ENCODE measurements at regions not wholly inside any gene's neighbourhood (a gene's known extent, or its start where the extent isn't known, plus 50 kb on each side); places are given as distances from the start of the nearest gene placed in this dataset.
"Not testable (repeated sequence)": the region's sequence is repeated elsewhere in the genome, so short reads cannot be mapped to it uniquely, and the experiment has no call there.

DNA sequence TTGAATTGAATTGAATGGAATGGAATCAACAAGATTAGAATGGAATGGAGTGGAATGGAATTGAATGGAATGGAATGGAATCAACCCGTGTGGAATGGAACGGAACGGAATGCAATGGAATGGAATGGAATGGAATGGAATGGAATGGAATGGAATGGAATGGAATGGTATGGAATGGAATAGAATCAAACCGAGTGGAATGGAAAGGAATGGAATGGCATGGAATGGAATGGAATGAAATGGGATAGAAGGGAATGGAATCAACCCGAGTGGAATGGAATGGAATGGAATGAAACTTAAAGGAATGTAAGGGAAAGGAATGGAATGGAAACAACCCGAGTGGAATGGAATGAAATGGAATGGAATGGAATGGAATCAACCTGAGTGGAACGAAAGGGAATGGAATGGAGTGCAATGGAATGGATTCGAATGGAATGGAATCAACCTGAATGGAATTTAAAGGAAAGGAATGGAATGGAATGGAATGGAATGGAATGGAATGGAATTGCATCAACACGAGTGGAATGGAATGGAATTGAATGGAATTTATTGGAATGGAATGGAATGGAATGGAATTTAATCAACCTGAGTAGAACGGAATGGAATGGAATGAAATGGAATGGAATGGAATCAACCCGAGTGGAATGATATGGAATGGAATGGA is 1146.6 kb downstream of the RPIA start:
- H3K4me3 ChIP-seq (ENCODE audit: insufficient read depth in 1 of 2, low read depth in 1 of 2, low read length in 2 of 2) = no peak overlapping the region
- H2AFZ ChIP-seq (ENCODE audit: low read depth, low read length) = no peak overlapping the region
- no peak overlapping the region for H4K8ac ChIP-seq (ENCODE audit: low read length)
- H4K91ac ChIP-seq (ENCODE audit: low read length) = no peak overlapping the region
- H3K4me2 ChIP-seq (ENCODE audit: low read length, poor library complexity, severe bottlenecking) = no peak overlapping the region
- no peak overlapping the region for H2BK12ac ChIP-seq (ENCODE audit: low read length in 2 of 2)
- H3K27ac ChIP-seq (ENCODE audit: low read length, poor library complexity, severe bottlenecking) = no peak overlapping the region
- H3K4ac ChIP-seq (ENCODE audit: low read depth in 1 of 2, low read length in 2 of 2) = no peak overlapping the region
- no peak overlapping the region for H2BK15ac ChIP-seq (ENCODE audit: low read depth, poor library complexity, severe bottlenecking)
- H3K79me1 ChIP-seq (replicated peaks; ENCODE audit: low read length, poor library complexity, severe bottlenecking) = no peaks in the 10 kb centered on the region
- H3K9ac ChIP-seq (ENCODE audit: low read length) = no peak overlapping the region
- no peak overlapping the region for H2BK120ac ChIP-seq (ENCODE audit: low read depth, low read length)
- no peaks in the 10 kb centered on the region for H3K27me3 ChIP-seq (ENCODE audit: control insufficient read depth in 1 of 2, insufficient read depth in 1 of 2, low read length in 2 of 2)
- no peak overlapping the region for H2AK5ac ChIP-seq (ENCODE audit: low read length, severe bottlenecking)
- H3K23ac ChIP-seq (ENCODE audit: low read length in 2 of 2) = no peak overlapping the region
- H2BK5ac ChIP-seq (ENCODE audit: low read depth, low read length, poor library complexity, severe bottlenecking) = no peak overlapping the region
- H3K4me1 ChIP-seq (ENCODE audit: control insufficient read depth, insufficient read depth, low read depth, low read length) = no peaks in the 10 kb centered on the region
- H3K36me3 ChIP-seq (ENCODE audit: control insufficient read depth in 1 of 2, insufficient read depth in 2 of 2, low read depth in 1 of 2, low read length in 2 of 2) = no peaks in the 10 kb centered on the region
- no peak overlapping the region for H3K18ac ChIP-seq (ENCODE audit: low read depth in 1 of 2, low read length in 2 of 2)
- WGBS = 55% methylated on average over 11 of the region's 11 CpGs
- peak; percentile 29 for DNase-seq
- H3K14ac ChIP-seq (ENCODE audit: low read length in 2 of 2) = no peak overlapping the region
- H3K9me3 ChIP-seq (ENCODE audit: control insufficient read depth, low read length) = peaks cover 14% of the 10 kb centered on the region

DNA sequence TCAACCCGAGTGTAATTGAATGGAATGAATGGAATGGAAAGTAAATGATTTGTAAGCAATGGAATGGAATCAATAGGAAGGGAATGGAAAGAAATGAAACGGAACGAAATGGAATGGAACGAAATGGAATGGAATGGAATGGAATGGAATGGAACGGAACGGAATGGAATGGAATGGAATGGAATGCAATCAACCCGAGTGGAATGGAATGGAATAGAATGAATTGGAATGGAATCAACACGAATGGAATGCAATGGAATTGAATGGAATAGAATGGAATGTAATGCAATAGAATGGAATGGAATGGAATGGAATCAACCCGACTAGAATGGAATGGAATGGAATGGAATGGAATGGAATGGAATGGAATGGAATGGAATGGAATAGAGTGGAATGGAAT is 1148.7 kb downstream of the RPIA start:
- 63% methylated on average over 9 of the region's 9 CpGs for WGBS
- not testable (repeated sequence) for H3K27ac ChIP-seq (ENCODE audit: low read length, poor library complexity, severe bottlenecking); H2BK15ac ChIP-seq (ENCODE audit: low read depth, poor library complexity, severe bottlenecking); H2BK5ac ChIP-seq (ENCODE audit: low read depth, low read length, poor library complexity, severe bottlenecking); H3K4me1 ChIP-seq (ENCODE audit: control insufficient read depth, insufficient read depth, low read depth, low read length); H3K4me3 ChIP-seq (ENCODE audit: insufficient read depth in 1 of 2, low read depth in 1 of 2, low read length in 2 of 2); H3K4me2 ChIP-seq (ENCODE audit: low read length, poor library complexity, severe bottlenecking); H4K8ac ChIP-seq (ENCODE audit: low read length); H2BK120ac ChIP-seq (ENCODE audit: low read depth, low read length); H2BK12ac ChIP-seq (ENCODE audit: low read length in 2 of 2); H2AFZ ChIP-seq (ENCODE audit: low read depth, low read length); H3K9ac ChIP-seq (ENCODE audit: low read length); H2AK5ac ChIP-seq (ENCODE audit: low read length, severe bottlenecking); H3K23ac ChIP-seq (ENCODE audit: low read length in 2 of 2); H3K79me1 ChIP-seq (replicated peaks; ENCODE audit: low read length, poor library complexity, severe bottlenecking); H3K36me3 ChIP-seq (ENCODE audit: control insufficient read depth in 1 of 2, insufficient read depth in 2 of 2, low read depth in 1 of 2, low read length in 2 of 2); H4K91ac ChIP-seq (ENCODE audit: low read length); H3K27me3 ChIP-seq (ENCODE audit: control insufficient read depth in 1 of 2, insufficient read depth in 1 of 2, low read length in 2 of 2); H3K18ac ChIP-seq (ENCODE audit: low read depth in 1 of 2, low read length in 2 of 2); H3K14ac ChIP-seq (ENCODE audit: low read length in 2 of 2); H3K4ac ChIP-seq (ENCODE audit: low read depth in 1 of 2, low read length in 2 of 2)
- DNase-seq = peak; percentile 27
- peaks cover 14% of the 10 kb centered on the region for H3K9me3 ChIP-seq (ENCODE audit: control insufficient read depth, low read length)

DNA sequence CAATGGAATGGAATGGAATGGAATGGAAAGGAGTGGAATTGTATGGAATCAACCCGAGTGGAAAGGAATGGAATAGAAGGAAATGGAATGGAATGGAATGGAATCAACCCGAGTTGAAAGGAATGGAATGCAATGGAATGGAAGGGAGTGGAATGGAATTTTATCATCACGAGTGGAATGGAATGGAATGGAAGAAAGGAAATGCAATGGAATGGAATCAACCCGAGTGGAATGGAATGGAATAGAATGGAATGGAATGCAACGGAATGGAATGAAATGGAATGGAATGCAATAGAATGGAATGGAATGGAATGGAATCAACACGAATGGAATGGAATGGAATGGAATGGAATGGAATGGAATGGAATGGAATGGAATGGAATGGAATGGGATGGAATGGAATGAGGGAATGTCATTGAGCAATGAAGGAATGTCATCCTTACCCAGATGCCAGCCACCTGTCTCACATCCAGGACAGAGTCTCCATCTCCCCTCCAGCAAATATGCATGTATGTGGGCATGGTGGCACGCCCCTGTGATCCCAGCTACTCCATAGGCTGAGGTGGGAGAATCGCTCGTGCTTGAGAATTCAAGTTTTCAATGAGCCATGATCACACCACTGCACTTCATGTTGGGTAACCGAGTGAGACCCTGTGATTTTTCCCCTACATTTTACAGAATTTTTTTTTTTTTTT is 1149.5 kb downstream of the RPIA start:
- H3K9ac ChIP-seq (ENCODE audit: low read length); H2BK15ac ChIP-seq (ENCODE audit: low read depth, poor library complexity, severe bottlenecking); H3K18ac ChIP-seq (ENCODE audit: low read depth in 1 of 2, low read length in 2 of 2); H4K91ac ChIP-seq (ENCODE audit: low read length); H3K23ac ChIP-seq (ENCODE audit: low read length in 2 of 2); H2AFZ ChIP-seq (ENCODE audit: low read depth, low read length); H3K4me3 ChIP-seq (ENCODE audit: insufficient read depth in 1 of 2, low read depth in 1 of 2, low read length in 2 of 2); H3K27ac ChIP-seq (ENCODE audit: low read length, poor library complexity, severe bottlenecking); H2BK12ac ChIP-seq (ENCODE audit: low read length in 2 of 2); H3K14ac ChIP-seq (ENCODE audit: low read length in 2 of 2); H3K79me1 ChIP-seq (replicated peaks; ENCODE audit: low read length, poor library complexity, severe bottlenecking); H4K8ac ChIP-seq (ENCODE audit: low read length); H2AK5ac ChIP-seq (ENCODE audit: low read length, severe bottlenecking); H3K4ac ChIP-seq (ENCODE audit: low read depth in 1 of 2, low read length in 2 of 2); H3K27me3 ChIP-seq (ENCODE audit: control insufficient read depth in 1 of 2, insufficient read depth in 1 of 2, low read length in 2 of 2); H2BK120ac ChIP-seq (ENCODE audit: low read depth, low read length); H3K4me2 ChIP-seq (ENCODE audit: low read length, poor library complexity, severe bottlenecking); H3K36me3 ChIP-seq (ENCODE audit: control insufficient read depth in 1 of 2, insufficient read depth in 2 of 2, low read depth in 1 of 2, low read length in 2 of 2); DNase-seq; H2BK5ac ChIP-seq (ENCODE audit: low read depth, low read length, poor library complexity, severe bottlenecking); H3K4me1 ChIP-seq (ENCODE audit: control insufficient read depth, insufficient read depth, low read depth, low read length): not testable (repeated sequence)
- 62% methylated on average over 10 of the region's 10 CpGs for WGBS
- peaks cover 14% of the 10 kb centered on the region for H3K9me3 ChIP-seq (ENCODE audit: control insufficient read depth, low read length)

DNA sequence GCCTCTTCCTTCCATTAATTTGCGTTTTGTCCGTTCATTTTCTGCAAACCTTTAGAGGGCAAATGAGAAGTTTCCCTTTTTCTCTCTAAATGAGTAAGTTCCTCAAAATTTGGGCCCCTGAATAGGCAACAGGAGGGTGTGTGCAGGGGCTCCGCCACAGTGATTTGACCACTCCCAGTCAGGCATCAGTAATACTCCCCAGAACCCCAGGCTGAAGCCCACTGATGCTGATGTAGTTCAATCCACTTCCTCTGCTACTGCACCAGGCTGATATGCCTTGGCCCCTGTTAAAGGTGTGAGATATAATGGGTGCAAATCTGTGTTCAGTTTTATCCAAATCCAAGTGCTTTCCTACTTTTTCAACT is 1150.0 kb downstream of the RPIA start:
- Histone ChIP-seq H3K23ac (ENCODE audit: low read length in 2 of 2) (no peak overlapping the region), H3K4me2 (ENCODE audit: low read length, poor library complexity, severe bottlenecking) (no peak overlapping the region), H2BK120ac (ENCODE audit: low read depth, low read length) (no peak overlapping the region), H3K4me3 (ENCODE audit: insufficient read depth in 1 of 2, low read depth in 1 of 2, low read length in 2 of 2) (no peak overlapping the region), H3K36me3 (ENCODE audit: control insufficient read depth in 1 of 2, insufficient read depth in 2 of 2, low read depth in 1 of 2, low read length in 2 of 2) (no peaks in the 10 kb centered on the region), H4K8ac (ENCODE audit: low read length) (no peak overlapping the region), H2BK12ac (ENCODE audit: low read length in 2 of 2) (no peak overlapping the region), H2AFZ (ENCODE audit: low read depth, low read length) (no peak overlapping the region), H3K9ac (ENCODE audit: low read length) (no peak overlapping the region), H3K14ac (ENCODE audit: low read length in 2 of 2) (no peak overlapping the region), H3K4ac (ENCODE audit: low read depth in 1 of 2, low read length in 2 of 2) (no peak overlapping the region), H3K18ac (ENCODE audit: low read depth in 1 of 2, low read length in 2 of 2) (no peak overlapping the region), H2BK15ac (ENCODE audit: low read depth, poor library complexity, severe bottlenecking) (no peak overlapping the region), H2AK5ac (ENCODE audit: low read length, severe bottlenecking) (no peak overlapping the region), H3K4me1 (ENCODE audit: control insufficient read depth, insufficient read depth, low read depth, low read length) (no peaks in the 10 kb centered on the region), H3K79me1 (replicated peaks; ENCODE audit: low read length, poor library complexity, severe bottlenecking) (no peaks in the 10 kb centered on the region), H2BK5ac (ENCODE audit: low read depth, low read length, poor library complexity, severe bottlenecking) (no peak overlapping the region), H3K9me3 (ENCODE audit: control insufficient read depth, low read length) (peaks cover 10% of the 10 kb centered on the region), H3K27ac (ENCODE audit: low read length, poor library complexity, severe bottlenecking) (no peak overlapping the region), H4K91ac (ENCODE audit: low read length) (no peak overlapping the region), H3K27me3 (ENCODE audit: control insufficient read depth in 1 of 2, insufficient read depth in 1 of 2, low read length in 2 of 2) (no peaks in the 10 kb centered on the region)
- DNase-seq = no peak
- 69% methylated on average over 3 of the region's 3 CpGs for WGBS
